NCI-H345 treated with DMSO at 0.1 percent for 48 hours (cell line): ENCODE measurements at regions not wholly inside any gene's neighbourhood (a gene's known extent, or its start where the extent isn't known, plus 50 kb on each side); places are given as distances from the start of the nearest gene placed in this dataset.

Experiments
- DNase-seq: peaks from one replicate; lab custom pipeline; 2025; ENCODE audit not compliant: unreplicated experiment; lab: John Stamatoyannopoulos, UW

- DNase-seq: no peak
Measured at GRCh38 chr4:135744928-135745327, 1543.3 kb upstream of the PABPC4L start.

- no peak for DNase-seq
Measured at GRCh38 chr4:135741583-135741982, 1540.0 kb upstream of the PABPC4L start.

- DNase-seq: no peak
Measured at GRCh38 chr4:135739354-135739753, 1537.8 kb upstream of the PABPC4L start.

- DNase-seq: no peak
Measured at GRCh38 chr4:135735512-135735911, 1533.9 kb upstream of the PABPC4L start.

GRCh38 chr4:135732448-135732847 lies 1530.9 kb upstream of the PABPC4L start:
- no peak for DNase-seq

GRCh38 chr4:135731682-135732081 lies 1530.1 kb upstream of the PABPC4L start:
- DNase-seq: no peak

- DNase-seq: no peak
Measured at GRCh38 chr4:135724421-135724820, 1522.8 kb upstream of the PABPC4L start.

- no peak for DNase-seq
Measured at GRCh38 chr4:135718019-135718418, 1516.4 kb upstream of the PABPC4L start.

- no peak for DNase-seq
Measured at GRCh38 chr4:135705343-135705742, 1503.8 kb upstream of the PABPC4L start.

- DNase-seq: no peak
Measured at GRCh38 chr4:135694066-135694465, 1492.5 kb upstream of the PABPC4L start.

- no peak for DNase-seq
Measured at GRCh38 chr4:135684001-135684400, 1482.4 kb upstream of the PABPC4L start.

- DNase-seq: no peak
Measured at GRCh38 chr4:135672202-135672601, 1470.6 kb upstream of the PABPC4L start.

- no peak for DNase-seq
Measured at GRCh38 chr4:135670548-135670947, 1469.0 kb upstream of the PABPC4L start.
